NCI-H446 (cell line): ENCODE measurements at regions not wholly inside any gene's neighbourhood (a gene's known extent, or its start where the extent isn't known, plus 50 kb on each side); places are given as distances from the start of the nearest gene placed in this dataset.
A peak's percentile ranks its signal among the peaks of the same experiment; 100 is the strongest.
"Not testable (repeated sequence)": the region's sequence is repeated elsewhere in the genome, so short reads cannot be mapped to it uniquely, and the experiment has no call there.

Experiments used
- DNase-seq, 2 experiments: peaks; one replicate each; lab custom pipeline; 2025; lab: John Stamatoyannopoulos, UW

GRCh38 chr10:30765022-30765615 lies 135.6 kb upstream of the LYZL2 start:
- no peak for DNase-seq

- DNase-seq: no peak
Measured at GRCh38 chr10:30763918-30764317, 134.4 kb upstream of the LYZL2 start.

GRCh38 chr10:30762620-30763019 lies 133.1 kb upstream of the LYZL2 start:
- DNase-seq: no peak

- no peak for DNase-seq
Measured at GRCh38 chr10:30759423-30759822, 129.9 kb upstream of the LYZL2 start.

- DNase-seq: no peak
Measured at GRCh38 chr10:30758338-30758737, 128.8 kb upstream of the LYZL2 start.

GRCh38 chr10:30756896-30757295 lies 127.3 kb upstream of the LYZL2 start:
- DNase-seq: no peak

GRCh38 chr10:30756151-30756550 lies 126.6 kb upstream of the LYZL2 start:
- DNase-seq: no peak

GRCh38 chr10:30755441-30755953 lies 125.9 kb upstream of the LYZL2 start:
- DNase-seq: no peak

GRCh38 chr10:30752481-30752881 lies 122.9 kb upstream of the LYZL2 start:
- DNase-seq: no peak

- DNase-seq: peak; percentile 44 to 81
Measured at GRCh38 chr10:30751678-30752331, 122.3 kb upstream of the LYZL2 start.

- no peak for DNase-seq
Measured at GRCh38 chr10:30750971-30751677, 121.6 kb upstream of the LYZL2 start.

- DNase-seq: no peak
Measured at GRCh38 chr10:30749385-30749784, 119.8 kb upstream of the LYZL2 start.

- DNase-seq: no peak
Measured at GRCh38 chr10:30748152-30748973, 118.8 kb upstream of the LYZL2 start.

GRCh38 chr10:30747633-30748032 lies 118.1 kb upstream of the LYZL2 start:
- no peak for DNase-seq

- no peak for DNase-seq
Measured at GRCh38 chr10:30745953-30746352, 116.4 kb upstream of the LYZL2 start.

- no peak for DNase-seq
Measured at GRCh38 chr10:30744106-30744505, 114.6 kb upstream of the LYZL2 start.

- DNase-seq: no peak
Measured at GRCh38 chr10:30743586-30743985, 114.0 kb upstream of the LYZL2 start.

GRCh38 chr10:30742471-30742870 lies 112.9 kb upstream of the LYZL2 start:
- no peak for DNase-seq

GRCh38 chr10:30740774-30741173 lies 111.2 kb upstream of the LYZL2 start:
- not testable (repeated sequence) for DNase-seq

GRCh38 chr10:30738416-30738815 lies 108.9 kb upstream of the LYZL2 start:
- no peak for DNase-seq

GRCh38 chr10:30737931-30738391 lies 108.4 kb upstream of the LYZL2 start:
- DNase-seq: no peak

- no peak for DNase-seq
Measured at GRCh38 chr10:30736685-30737232, 107.2 kb upstream of the LYZL2 start.
